RWPE1 (cell line): ENCODE measurements at regions not wholly inside any gene's neighbourhood (a gene's known extent, or its start where the extent isn't known, plus 50 kb on each side); places are given as distances from the start of the nearest gene placed in this dataset.
"Not testable (repeated sequence)": the region's sequence is repeated elsewhere in the genome, so short reads cannot be mapped to it uniquely, and the experiment has no call there.

Source experiments
- CTCF ChIA-PET: fragments of 350-600 bp; sonication (Branson Sonifier 250); formaldehyde crosslinking; extraction: SDS; loops from one replicate; lab custom pipeline; 2021; lab: Yijun Ruan, JAX
- POLR2A ChIA-PET: fragments of 400-600 bp; formaldehyde crosslinking; extraction: SDS; loops from one replicate; lab custom pipeline; 2020; ENCODE audit warnings: antibody characterized with exemption; ENCODE audit not compliant: low non-redundant PET; lab: Yijun Ruan, JAX
- DNase-seq: peaks from one replicate; pipeline ENCODE4 v3.0.0; 2012; ENCODE audit warnings: low spot score
- H3K27ac ChIP-seq: fragments of 450-650 bp; 2 replicates; pipeline ENCODE4 v1.5.1; 2017
- TF ChIP-seq, protein P1 (sequence below): fragments of 450-650 bp; conservative IDR thresholded peaks from 2 replicates; pipeline ENCODE4 v1.5.1; 2017; ENCODE audit warnings: low read depth, mild to moderate bottlenecking

DNA sequence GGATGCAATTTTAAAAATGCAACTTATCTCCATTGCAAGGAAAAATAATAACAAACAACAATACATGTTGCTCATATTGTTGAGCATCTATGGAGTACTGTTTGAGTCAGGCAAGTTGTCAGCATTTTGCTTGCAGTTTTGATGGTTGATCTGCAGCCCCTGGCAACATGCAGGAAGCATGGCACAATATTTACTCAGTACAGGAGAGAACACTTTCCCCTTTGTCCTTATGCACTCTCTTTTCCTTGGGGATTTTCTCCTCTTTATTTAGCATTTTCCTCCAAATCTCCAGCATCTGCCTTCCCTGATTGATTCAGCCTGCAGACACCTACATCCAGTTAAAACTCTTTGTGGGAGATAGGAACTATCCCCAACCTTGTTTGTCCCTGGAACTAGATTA lies 620.5 kb upstream of the LRRN3 start:
- TF ChIP-seq, protein P1, sequence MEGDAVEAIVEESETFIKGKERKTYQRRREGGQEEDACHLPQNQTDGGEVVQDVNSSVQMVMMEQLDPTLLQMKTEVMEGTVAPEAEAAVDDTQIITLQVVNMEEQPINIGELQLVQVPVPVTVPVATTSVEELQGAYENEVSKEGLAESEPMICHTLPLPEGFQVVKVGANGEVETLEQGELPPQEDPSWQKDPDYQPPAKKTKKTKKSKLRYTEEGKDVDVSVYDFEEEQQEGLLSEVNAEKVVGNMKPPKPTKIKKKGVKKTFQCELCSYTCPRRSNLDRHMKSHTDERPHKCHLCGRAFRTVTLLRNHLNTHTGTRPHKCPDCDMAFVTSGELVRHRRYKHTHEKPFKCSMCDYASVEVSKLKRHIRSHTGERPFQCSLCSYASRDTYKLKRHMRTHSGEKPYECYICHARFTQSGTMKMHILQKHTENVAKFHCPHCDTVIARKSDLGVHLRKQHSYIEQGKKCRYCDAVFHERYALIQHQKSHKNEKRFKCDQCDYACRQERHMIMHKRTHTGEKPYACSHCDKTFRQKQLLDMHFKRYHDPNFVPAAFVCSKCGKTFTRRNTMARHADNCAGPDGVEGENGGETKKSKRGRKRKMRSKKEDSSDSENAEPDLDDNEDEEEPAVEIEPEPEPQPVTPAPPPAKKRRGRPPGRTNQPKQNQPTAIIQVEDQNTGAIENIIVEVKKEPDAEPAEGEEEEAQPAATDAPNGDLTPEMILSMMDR = no peak
- H3K27ac ChIP-seq = no peak overlapping the region
- ChIA-PET CTCF (no interaction called here), POLR2A (no interaction called here)
- no peak for DNase-seq

DNA sequence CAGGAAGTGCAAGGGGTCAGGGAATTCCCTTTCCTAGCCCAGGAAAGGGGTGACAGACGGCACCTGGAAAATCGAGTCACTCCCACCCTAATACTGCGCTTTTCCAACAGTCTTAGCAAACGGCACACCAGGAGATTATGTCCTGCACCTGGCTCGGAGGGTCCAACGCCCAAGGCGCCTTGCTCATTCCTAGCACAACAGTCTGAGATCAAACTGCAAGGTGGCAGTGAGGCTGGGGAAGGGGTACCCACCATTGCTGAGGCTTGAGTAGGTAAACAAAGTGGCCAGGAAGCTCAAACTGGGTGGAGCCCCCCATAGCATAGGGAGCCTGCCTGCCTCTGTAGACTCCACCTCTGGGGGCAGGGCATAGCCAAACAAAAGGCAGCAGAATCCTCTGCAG lies 618.5 kb upstream of the LRRN3 start:
- CTCF ChIA-PET, DNase-seq, POLR2A ChIA-PET, H3K27ac ChIP-seq: not testable (repeated sequence)

DNA sequence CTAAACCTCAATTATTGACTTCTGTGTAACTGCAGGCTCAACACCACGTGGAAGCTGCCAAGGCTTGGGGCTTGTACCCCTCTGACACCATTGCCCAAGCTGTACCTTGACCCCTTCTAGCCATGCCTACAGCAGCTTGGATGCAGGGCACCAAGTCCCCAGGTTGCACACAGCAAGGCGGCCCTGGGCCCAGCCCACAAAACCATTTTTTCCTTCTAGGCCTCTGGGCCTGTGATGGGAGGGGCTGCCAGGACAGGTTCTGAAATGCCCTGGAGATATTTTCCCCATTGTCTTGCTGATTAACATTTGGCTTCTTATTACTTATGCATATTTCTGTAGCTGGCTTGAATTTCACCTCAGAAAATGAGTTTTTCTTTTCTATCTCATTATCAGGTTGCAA lies 610.0 kb upstream of the LRRN3 start:
- DNase-seq = no peak
- CTCF ChIA-PET = interaction anchor here (0.6 kb wide), 1 partner anchor 180 kb away, joined by 3 read pairs; no protein-coding TSS in a partner anchor
- POLR2A ChIA-PET = no interaction called here
- no peak overlapping the region for H3K27ac ChIP-seq
- TF ChIP-seq, protein P1 = no peak

DNA sequence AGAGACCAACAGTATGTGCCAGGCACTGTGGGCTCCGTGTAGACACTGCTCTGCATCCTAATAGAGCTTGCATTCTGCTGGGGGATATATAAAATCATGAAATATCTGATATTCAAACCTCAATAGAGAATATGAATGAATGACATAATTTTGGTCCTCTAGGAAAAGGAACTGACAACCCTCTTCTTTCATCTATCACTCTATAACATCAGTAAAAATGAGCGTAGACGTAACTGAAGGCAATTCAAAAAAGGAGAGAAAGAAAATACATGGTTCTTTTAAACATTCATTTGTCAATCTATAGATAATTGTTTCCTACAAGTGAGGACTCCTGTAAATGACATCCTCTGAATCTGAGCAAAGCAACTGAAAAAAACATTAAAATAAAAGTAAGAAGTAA lies 607.4 kb upstream of the LRRN3 start:
- ChIA-PET CTCF (no interaction called here), POLR2A (no interaction called here)
- TF ChIP-seq, protein P1 = no peak
- H3K27ac ChIP-seq = no peak overlapping the region
- no peak for DNase-seq

DNA sequence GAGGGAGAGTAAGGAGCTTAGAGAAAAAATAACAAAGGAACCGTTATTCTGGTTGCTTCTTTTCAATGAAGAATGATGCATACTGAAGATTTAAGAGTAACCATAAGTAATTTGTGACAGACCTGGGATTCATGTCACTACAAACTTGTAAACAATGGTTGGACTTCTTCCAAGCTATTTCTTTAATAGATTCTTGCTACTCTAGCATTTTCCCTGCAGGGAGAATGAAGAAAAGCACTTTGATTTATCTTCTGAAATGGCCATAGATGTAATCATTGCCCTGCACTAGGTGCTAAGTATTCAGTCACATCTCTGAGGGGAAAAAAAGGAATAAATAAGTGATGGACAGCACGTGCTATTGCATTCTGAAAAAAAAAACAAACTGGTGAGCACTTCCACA lies 606.6 kb upstream of the LRRN3 start:
- POLR2A ChIA-PET = no interaction called here

DNA sequence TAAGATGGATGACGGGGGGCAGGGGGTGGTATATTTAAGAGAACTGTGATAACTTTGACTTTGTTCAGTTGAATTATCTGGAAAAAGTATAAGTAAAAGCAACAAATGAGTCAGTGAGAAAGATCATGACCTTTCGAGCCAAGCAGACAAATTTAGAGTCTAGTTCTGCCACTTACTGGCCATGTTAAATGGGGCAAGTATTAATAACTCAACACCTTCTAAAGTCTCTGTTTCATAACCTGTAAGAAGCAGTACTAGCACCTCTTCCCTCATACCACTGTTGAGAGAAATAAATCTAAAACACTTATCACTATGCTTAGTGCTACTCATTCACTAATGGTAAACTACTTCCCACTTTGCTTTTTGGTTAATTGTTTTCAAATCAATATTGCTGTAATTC lies 604.4 kb upstream of the LRRN3 start:
- no peak for DNase-seq
- POLR2A ChIA-PET = no interaction called here
- no peak overlapping the region for H3K27ac ChIP-seq
- TF ChIP-seq, protein P1 = no peak
- CTCF ChIA-PET = no interaction called here

More for the DNA sequence above, 606.6 kb upstream of the LRRN3 start:
- DNase-seq = no peak
- CTCF ChIA-PET = interaction anchor here (0.7 kb wide), 1 partner anchor 632 kb away, joined by 3 read pairs; no protein-coding TSS in a partner anchor
- TF ChIP-seq, protein P1 = no peak
- H3K27ac ChIP-seq = no peak overlapping the region

DNA sequence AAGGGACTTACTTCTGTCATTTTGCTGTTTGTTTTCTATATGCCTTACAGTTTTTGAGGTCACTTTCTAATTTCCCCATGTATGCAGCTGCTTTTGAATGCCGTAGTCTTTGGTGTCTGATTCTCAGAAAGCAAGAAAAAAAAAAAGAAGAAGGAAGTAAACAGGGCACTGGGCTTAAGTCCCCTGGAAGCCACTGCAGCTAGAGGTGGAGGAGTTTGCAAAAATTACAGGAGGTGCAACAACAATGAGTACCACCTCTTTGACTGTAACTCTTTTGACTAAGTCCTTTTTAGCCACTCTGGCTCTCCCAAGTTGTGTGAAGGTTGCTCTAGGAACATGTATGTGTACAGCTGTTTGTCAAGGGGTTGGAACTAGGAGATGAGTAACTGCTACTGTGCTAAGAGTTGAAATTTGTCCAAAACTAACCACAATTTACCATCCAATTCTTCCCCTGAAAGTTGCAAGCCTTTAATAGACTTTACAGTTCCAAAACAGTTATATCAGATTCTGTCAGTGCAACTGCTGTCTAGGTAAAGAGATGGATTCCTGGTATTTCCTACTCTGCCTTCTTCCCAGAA lies 588.0 kb upstream of the LRRN3 start:
- ChIA-PET POLR2A (no interaction called here), CTCF (interaction anchor here (0.6 kb wide), 1 partner anchor 680 kb away, joined by 4 read pairs; no protein-coding TSS in a partner anchor)
- no peak overlapping the region for H3K27ac ChIP-seq
- TF ChIP-seq, protein P1 = no peak
- DNase-seq = no peak
